ENCODE measurements at regions not wholly inside any gene's neighbourhood (a gene's known extent, or its start where the extent isn't known, plus 50 kb on each side); places are given as distances from the start of the nearest gene placed in this dataset.

- TF ChIP-seq CTCF (IDR thresholded peaks at IDR 0.05): no peak
- no peak for TF ChIP-seq POLR2AphosphoS5 (IDR thresholded peaks at IDR 0.05)
- no peak for TF ChIP-seq POLR2A (IDR thresholded peaks at IDR 0.05)
Observed at GRCh38 chrX:10030570-10030969, 63.4 kb downstream of the CLDN34 start.
